Erythroblast (primary cell): ENCODE measurements at regions not wholly inside any gene's neighbourhood (a gene's known extent, or its start where the extent isn't known, plus 50 kb on each side); places are given as distances from the start of the nearest gene placed in this dataset.

Experiments used
- GATA1 ChIP-seq: IDR thresholded peaks from 2 replicates; pipeline ENCODE4 v1.6.1; 2011; ENCODE audit warnings: low read depth, mild to moderate bottlenecking, control low read depth, low read length, moderate library complexity
- POLR2A ChIP-seq: IDR thresholded peaks from 2 replicates; pipeline ENCODE4 v1.6.1; 2011; ENCODE audit warnings: mild to moderate bottlenecking, low read length

DNA sequence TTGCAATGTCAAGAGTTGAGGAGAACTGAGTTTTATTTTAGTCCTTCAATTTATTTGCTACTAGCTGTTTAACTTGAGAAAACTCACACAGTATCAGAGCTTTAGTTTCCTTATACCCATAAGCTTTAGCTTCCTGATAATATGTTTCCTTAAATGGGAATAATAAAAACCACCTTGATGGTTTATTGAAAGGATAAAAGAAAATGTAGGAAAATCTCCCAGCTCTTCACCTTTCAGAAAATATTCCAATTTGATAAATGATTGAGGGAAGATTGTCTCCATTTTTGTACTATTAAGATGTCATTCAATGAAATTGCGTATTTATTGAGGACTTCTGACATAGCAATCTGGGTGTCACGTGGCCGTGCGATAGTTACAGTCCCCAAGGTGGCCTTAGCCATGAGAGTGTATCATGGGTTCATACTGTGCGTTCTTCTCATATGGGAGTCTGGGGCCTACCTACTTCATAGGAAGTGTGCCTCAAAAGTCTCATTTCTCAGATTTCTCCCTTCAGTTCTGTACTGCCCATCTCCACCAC lies 296.3 kb upstream of the BMP2 start:
- TF ChIP-seq POLR2A = no peak
- TF ChIP-seq GATA1 = no peak
